ENCODE measurements at regions not wholly inside any gene's neighbourhood (a gene's known extent, or its start where the extent isn't known, plus 50 kb on each side); places are given as distances from the start of the nearest gene placed in this dataset.

- DNase-seq (ENCODE audit: low read depth in 1 of 2, low spot score in 1 of 2) = no peak
- Histone ChIP-seq H3K27me3 (ENCODE audit: insufficient read depth, poor library complexity, severe bottlenecking) (no peaks in the 10 kb centered on the region), H3K4me3 (replicated peaks; ENCODE audit: insufficient read depth, low read length) (no peak overlapping the region), H3K27ac (replicated peaks) (no peak overlapping the region)
- TF ChIP-seq REST (IDR thresholded peaks at IDR 0.05; ENCODE audit: insufficient replicate concordance, low read depth) (no peak), SPI1 (IDR thresholded peaks at IDR 0.05; ENCODE audit: borderline replicate concordance, low read depth) (no peak), POLR2AphosphoS5 (IDR thresholded peaks at IDR 0.05; ENCODE audit: low read depth) (no peak), CTCF (IDR thresholded peaks at IDR 0.05; ENCODE audit: insufficient read depth, low read length) (no peak), GABPA (IDR thresholded peaks at IDR 0.05; ENCODE audit: low read depth) (no peak)
Measured at GRCh38 chr11:64457416-64458010, 98.2 kb upstream of the SLC22A11 start.

GRCh38 chr11:64458997-64459396 is 96.7 kb upstream of the SLC22A11 start:
- Histone ChIP-seq H3K27ac (replicated peaks) (no peak overlapping the region), H3K4me3 (replicated peaks; ENCODE audit: insufficient read depth, low read length) (no peak overlapping the region), H3K27me3 (ENCODE audit: insufficient read depth, poor library complexity, severe bottlenecking) (no peaks in the 10 kb centered on the region)
- DNase-seq (ENCODE audit: low read depth in 1 of 2, low spot score in 1 of 2) = no peak
- TF ChIP-seq GABPA (IDR thresholded peaks at IDR 0.05; ENCODE audit: low read depth) (no peak), CTCF (IDR thresholded peaks at IDR 0.05; ENCODE audit: insufficient read depth, low read length) (no peak), SPI1 (IDR thresholded peaks at IDR 0.05; ENCODE audit: borderline replicate concordance, low read depth) (no peak), REST (IDR thresholded peaks at IDR 0.05; ENCODE audit: insufficient replicate concordance, low read depth) (no peak), POLR2AphosphoS5 (IDR thresholded peaks at IDR 0.05; ENCODE audit: low read depth) (no peak)

- no peak for DNase-seq (ENCODE audit: low read depth in 1 of 2, low spot score in 1 of 2)
- H3K27me3 ChIP-seq (ENCODE audit: insufficient read depth, poor library complexity, severe bottlenecking) = no peaks in the 10 kb centered on the region
- no peak overlapping the region for H3K27ac ChIP-seq (replicated peaks)
- H3K4me3 ChIP-seq (replicated peaks; ENCODE audit: insufficient read depth, low read length) = no peak overlapping the region
- no peak for TF ChIP-seq POLR2AphosphoS5 (IDR thresholded peaks at IDR 0.05; ENCODE audit: low read depth)
- TF ChIP-seq CTCF (IDR thresholded peaks at IDR 0.05; ENCODE audit: insufficient read depth, low read length) = no peak
- no peak for TF ChIP-seq SPI1 (IDR thresholded peaks at IDR 0.05; ENCODE audit: borderline replicate concordance, low read depth)
- TF ChIP-seq GABPA (IDR thresholded peaks at IDR 0.05; ENCODE audit: low read depth) = no peak
- TF ChIP-seq REST (IDR thresholded peaks at IDR 0.05; ENCODE audit: insufficient replicate concordance, low read depth) = no peak
Measured at GRCh38 chr11:64459609-64460008, 96.1 kb upstream of the SLC22A11 start.
